Naive B cell (primary cell): ENCODE measurements at regions not wholly inside any gene's neighbourhood (a gene's known extent, or its start where the extent isn't known, plus 50 kb on each side); places are given as distances from the start of the nearest gene placed in this dataset.

Experiments used
- ATAC-seq, 2 donors: fragments of 150-1000 bp; cut with Tn5 transposase; 2 replicates each; pipeline ENCODE4 v1.10.0; 2021; ENCODE audit warnings: low read depth in 2 of 2, mild to moderate bottlenecking in 2 of 2, moderate library complexity in 2 of 2
- DNase-seq: peaks from one replicate; pipeline ENCODE4 v3.0.0; 2022
- H3K27ac Mint-ChIP-seq, 6 donors: one replicate each; pipeline ENCODE4 v1.8.0; 2020 to 2022; ENCODE audit warnings: mild to moderate bottlenecking in 6 of 6, mixed read lengths in 6 of 6, moderate library complexity in 5 of 6, inconsistent platforms in 2 of 6
- H3K27me3 Mint-ChIP-seq, 3 donors: one replicate each; pipeline ENCODE4 v1.8.0; 2021 to 2022; ENCODE audit warnings: mixed read lengths in 3 of 3, mild to moderate bottlenecking in 1 of 3
- H3K36me3 Mint-ChIP-seq, 2 donors: one replicate each; pipeline ENCODE4 v1.8.0; 2020 to 2022; ENCODE audit warnings: mixed read lengths in 2 of 2, inconsistent platforms in 1 of 2, mild to moderate bottlenecking in 1 of 2
- H3K4me1 Mint-ChIP-seq, 3 donors: one replicate each; pipeline ENCODE4 v1.8.0; 2020 to 2022; ENCODE audit warnings: mixed read lengths in 3 of 3, inconsistent platforms in 1 of 3, mild to moderate bottlenecking in 1 of 3, moderate library complexity in 1 of 3
- H3K4me3 Mint-ChIP-seq, 8 donors: one replicate each; pipeline ENCODE4 v1.8.0; 2020 to 2022; ENCODE audit warnings: mild to moderate bottlenecking in 8 of 8, mixed read lengths in 8 of 8, moderate library complexity in 8 of 8, inconsistent platforms in 2 of 8
- H3K9me3 Mint-ChIP-seq, 7 donors: one replicate each; pipeline ENCODE4 v1.8.0; 2020 to 2022; ENCODE audit warnings: mixed read lengths in 7 of 7, mild to moderate bottlenecking in 5 of 7, inconsistent platforms in 2 of 7, moderate library complexity in 1 of 7

GRCh38 chr7:67588631-67589030 is 592.0 kb downstream of the TYW1 start:
- Mint-ChIP-seq H3K9me3 (peaks cover under 1 to 31% (median 19%) of the 10 kb centered on the region in 7 donors), H3K36me3 (no peaks in the 10 kb centered on the region), H3K27ac (no peak overlapping the region), H3K27me3 (no peaks in the 10 kb centered on the region), H3K4me3 (no peak overlapping the region), H3K4me1 (no peaks in the 10 kb centered on the region)
- DNase-seq, result no peak
- no peak for ATAC-seq

- peak overlapping the region in 1 of 6 donors; percentile 46 for H3K27ac Mint-ChIP-seq
- no peaks in the 10 kb centered on the region for H3K36me3 Mint-ChIP-seq
- H3K9me3 Mint-ChIP-seq, result peaks cover 0 to 25% (median 16%) of the 10 kb centered on the region in 7 donors
- H3K27me3 Mint-ChIP-seq, result no peaks in the 10 kb centered on the region
- DNase-seq (no peak), ATAC-seq (no peak)
- no peak overlapping the region for H3K4me3 Mint-ChIP-seq
- H3K4me1 Mint-ChIP-seq, result no peaks in the 10 kb centered on the region
Measured at GRCh38 chr7:67589183-67589582, 592.5 kb downstream of the TYW1 start.

DNA sequence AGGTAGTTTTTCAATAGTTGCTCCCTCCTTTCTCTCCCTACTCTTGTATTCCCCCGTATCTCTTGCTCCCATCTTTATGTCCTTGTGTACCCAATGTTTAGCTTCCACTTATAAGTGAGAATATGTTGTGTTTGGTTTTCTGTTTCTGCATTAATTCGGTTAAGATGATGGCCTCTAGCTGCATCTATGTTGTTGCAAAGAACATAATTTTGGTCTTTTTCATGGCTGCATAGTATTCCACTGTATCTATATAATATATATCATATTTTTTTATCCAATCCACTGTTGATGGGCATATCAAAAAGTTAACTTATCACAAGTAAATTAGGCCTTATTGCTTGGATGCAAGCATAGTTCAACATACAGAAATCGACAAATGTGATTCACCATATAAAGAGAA is 594.0 kb downstream of the TYW1 start:
- H3K9me3 Mint-ChIP-seq, result peaks cover 0 to 21% (median 15%) of the 10 kb centered on the region in 7 donors
- DNase-seq (no peak), ATAC-seq (no peak)
- H3K27ac Mint-ChIP-seq, result no peak overlapping the region
- H3K4me1 Mint-ChIP-seq, result no peaks in the 10 kb centered on the region
- no peaks in the 10 kb centered on the region for H3K36me3 Mint-ChIP-seq
- no peaks in the 10 kb centered on the region for H3K27me3 Mint-ChIP-seq
- H3K4me3 Mint-ChIP-seq, result no peak overlapping the region

GRCh38 chr7:67593794-67594193 is 597.2 kb downstream of the TYW1 start:
- ATAC-seq, result no peak
- peaks cover 0 to 20% (median 8%) of the 10 kb centered on the region in 7 donors for H3K9me3 Mint-ChIP-seq
- no peak for DNase-seq
- H3K27ac Mint-ChIP-seq, result peak overlapping the region in 1 of 6 donors; percentile 21
- H3K27me3 Mint-ChIP-seq, result no peaks in the 10 kb centered on the region
- no peaks in the 10 kb centered on the region for H3K4me1 Mint-ChIP-seq
- no peak overlapping the region for H3K4me3 Mint-ChIP-seq
- no peaks in the 10 kb centered on the region for H3K36me3 Mint-ChIP-seq

- Mint-ChIP-seq H3K4me1 (no peaks in the 10 kb centered on the region), H3K27me3 (no peaks in the 10 kb centered on the region), H3K27ac (no peak overlapping the region), H3K9me3 (peaks cover 0 to 12% (median 2%) of the 10 kb centered on the region in 7 donors), H3K4me3 (no peak overlapping the region), H3K36me3 (no peaks in the 10 kb centered on the region)
- DNase-seq (no peak), ATAC-seq (no peak)
Measured at GRCh38 chr7:67595431-67596180, 599.0 kb downstream of the TYW1 start.

DNA sequence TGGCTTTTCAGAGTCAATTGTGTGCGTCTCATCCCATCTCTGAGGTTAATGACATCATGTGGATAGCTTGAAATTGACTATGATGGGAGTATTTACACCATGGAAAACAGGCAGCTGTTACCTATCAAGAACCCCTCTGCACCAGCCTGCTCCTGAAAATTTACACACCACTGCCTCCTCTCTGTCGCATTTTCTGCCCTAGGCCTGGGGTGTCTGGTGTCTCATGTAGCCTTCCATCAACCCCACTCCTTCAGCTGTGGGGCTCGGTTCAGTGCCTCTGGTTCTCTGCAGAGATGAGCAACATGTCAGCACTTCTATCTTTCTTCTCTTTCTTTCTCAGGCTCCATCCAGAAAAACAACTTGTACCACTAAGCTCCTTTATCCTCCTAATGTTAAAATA is 600.5 kb downstream of the TYW1 start:
- H3K4me3 Mint-ChIP-seq, result no peak overlapping the region
- H3K36me3 Mint-ChIP-seq, result no peaks in the 10 kb centered on the region
- H3K4me1 Mint-ChIP-seq, result no peaks in the 10 kb centered on the region
- no peak for ATAC-seq
- H3K27me3 Mint-ChIP-seq, result no peaks in the 10 kb centered on the region
- DNase-seq, result no peak
- H3K27ac Mint-ChIP-seq, result no peak overlapping the region
- H3K9me3 Mint-ChIP-seq, result peaks cover 0 to 13% (median 4%) of the 10 kb centered on the region in 7 donors

GRCh38 chr7:67598469-67598868 is 601.8 kb downstream of the TYW1 start:
- Mint-ChIP-seq H3K27ac (no peak overlapping the region), H3K4me3 (no peak overlapping the region), H3K27me3 (no peaks in the 10 kb centered on the region), H3K4me1 (no peaks in the 10 kb centered on the region), H3K36me3 (no peaks in the 10 kb centered on the region), H3K9me3 (peaks cover 0 to 17% (median 4%) of the 10 kb centered on the region in 7 donors)
- ATAC-seq (no peak), DNase-seq (no peak)

DNA sequence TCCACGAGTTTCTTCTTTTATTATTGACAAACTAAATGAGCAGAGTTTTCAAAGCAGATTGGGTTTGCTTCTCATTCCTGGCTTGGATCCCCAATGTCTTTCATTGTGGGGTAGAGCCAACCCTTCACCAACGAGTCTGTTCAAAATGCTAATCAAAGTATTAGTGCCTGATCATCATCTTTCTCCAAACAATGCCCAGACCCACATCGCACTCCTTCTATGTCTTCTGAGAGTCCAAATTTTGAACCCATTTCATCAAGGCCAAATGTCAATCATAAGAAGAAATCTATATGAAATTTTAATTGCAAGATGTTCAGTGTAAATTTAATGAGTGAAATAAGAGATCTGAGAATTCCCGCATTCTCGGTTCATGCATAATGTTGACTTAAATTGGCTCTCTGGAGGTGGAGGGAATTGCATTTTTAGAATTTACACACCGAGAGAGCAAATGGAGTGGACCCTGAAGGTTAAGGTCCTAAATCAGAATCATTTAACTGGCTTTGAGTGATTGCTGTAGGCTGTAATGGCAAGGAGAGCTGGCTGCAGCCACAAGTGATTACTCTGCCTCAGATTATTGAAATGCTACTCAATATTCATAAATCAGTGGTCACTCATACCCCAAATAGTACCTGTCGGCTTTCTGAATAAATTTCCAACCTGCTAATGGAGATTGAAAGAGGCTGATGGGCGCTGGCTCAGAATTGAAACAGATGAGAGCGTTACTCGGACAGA is 602.9 kb downstream of the TYW1 start:
- Mint-ChIP-seq H3K4me1 (no peaks in the 10 kb centered on the region), H3K36me3 (no peaks in the 10 kb centered on the region), H3K4me3 (no peak overlapping the region), H3K27me3 (no peaks in the 10 kb centered on the region), H3K27ac (no peak overlapping the region), H3K9me3 (peaks cover 3 to 24% (median 10%) of the 10 kb centered on the region in 7 donors)
- no peak for ATAC-seq
- no peak for DNase-seq

- no peaks in the 10 kb centered on the region for H3K27me3 Mint-ChIP-seq
- peaks cover 4 to 37% (median 15%) of the 10 kb centered on the region in 7 donors for H3K9me3 Mint-ChIP-seq
Measured at GRCh38 chr7:67602246-67602887, 605.7 kb downstream of the TYW1 start.

DNA sequence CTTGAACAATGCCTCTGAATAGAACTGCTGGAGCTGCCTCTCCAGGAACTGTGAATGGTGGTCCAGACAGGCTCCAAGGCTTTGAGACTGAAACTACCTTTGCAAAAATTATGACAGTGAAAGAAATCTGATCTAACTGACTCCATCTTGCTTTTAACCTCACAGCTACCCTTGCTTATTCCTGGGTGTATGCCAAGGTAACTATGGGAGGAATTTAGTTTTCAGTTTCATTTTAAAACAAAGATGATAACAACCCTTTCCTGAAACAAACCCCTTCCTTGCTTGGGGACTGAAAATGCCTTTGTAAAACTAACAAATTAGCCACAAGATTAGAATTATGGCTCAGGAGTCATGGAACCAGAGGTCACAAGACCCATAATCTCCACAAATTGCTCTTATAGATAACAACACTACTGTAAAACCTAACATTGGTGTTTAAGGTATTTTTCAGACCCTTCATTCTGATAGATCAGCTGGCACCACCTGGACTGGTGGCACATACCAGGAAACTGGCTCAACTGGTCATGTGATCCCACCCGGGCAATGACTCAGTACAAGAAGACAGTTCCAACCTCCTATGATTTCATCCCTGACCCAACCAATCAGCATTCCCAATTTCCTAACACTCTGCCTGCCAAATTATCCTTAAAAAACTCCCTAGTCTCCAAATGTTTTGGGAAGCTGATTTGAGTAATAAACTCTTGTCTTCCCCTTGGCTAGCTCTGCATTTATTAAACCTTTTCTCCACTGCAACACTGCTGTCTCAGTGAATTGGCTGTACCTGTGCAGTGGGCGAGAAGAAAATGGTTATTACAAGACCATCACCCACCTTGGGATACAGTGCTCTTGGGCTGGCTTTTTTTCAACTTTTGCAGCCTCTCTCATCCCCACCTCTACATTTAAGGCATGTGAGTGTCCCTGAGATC is 608.1 kb downstream of the TYW1 start:
- Mint-ChIP-seq H3K27me3 (no peaks in the 10 kb centered on the region), H3K4me3 (no peak overlapping the region), H3K4me1 (no peaks in the 10 kb centered on the region), H3K27ac (no peak overlapping the region), H3K36me3 (no peaks in the 10 kb centered on the region), H3K9me3 (peaks cover 7 to 31% (median 15%) of the 10 kb centered on the region in 7 donors)
- DNase-seq, result no peak
- ATAC-seq, result no peak

More at GRCh38 chr7:67602246-67602887, 605.7 kb downstream of the TYW1 start:
- H3K4me1 Mint-ChIP-seq, result no peaks in the 10 kb centered on the region
- no peak overlapping the region for H3K4me3 Mint-ChIP-seq
- H3K36me3 Mint-ChIP-seq, result no peaks in the 10 kb centered on the region
- ATAC-seq (no peak), DNase-seq (no peak)
- H3K27ac Mint-ChIP-seq, result no peak overlapping the region

- Mint-ChIP-seq H3K9me3 (peaks cover 7 to 42% (median 14%) of the 10 kb centered on the region in 7 donors), H3K4me3 (no peak overlapping the region), H3K27me3 (no peaks in the 10 kb centered on the region), H3K36me3 (no peaks in the 10 kb centered on the region), H3K27ac (no peak overlapping the region), H3K4me1 (no peaks in the 10 kb centered on the region)
- no peak for DNase-seq
- ATAC-seq, result no peak
Measured at GRCh38 chr7:67608806-67609205, 612.2 kb downstream of the TYW1 start.

DNA sequence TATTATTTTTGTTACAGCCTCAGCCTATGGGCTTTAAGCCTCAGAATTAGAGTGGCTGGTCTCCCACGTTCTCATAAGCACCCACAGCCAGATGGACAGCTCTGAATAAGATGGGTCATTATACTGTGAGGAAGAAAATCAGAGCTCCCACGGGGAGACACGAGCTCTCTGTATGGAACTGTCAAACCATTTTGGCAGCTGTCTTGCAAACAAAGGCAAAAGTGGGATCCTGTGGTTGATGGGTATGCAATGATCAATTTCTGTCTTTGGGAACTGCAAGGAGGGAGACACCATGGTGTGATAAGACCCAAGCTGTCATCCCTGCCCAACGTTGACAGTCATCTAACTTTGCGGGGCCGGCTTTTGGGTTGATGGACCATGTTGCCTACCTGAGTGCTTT is 614.3 kb downstream of the TYW1 start:
- H3K27me3 Mint-ChIP-seq, result peaks cover 0 to under 1% (median 0%) of the 10 kb centered on the region in 3 donors
- H3K9me3 Mint-ChIP-seq, result peaks cover 0 to 27% (median 11%) of the 10 kb centered on the region in 7 donors
- no peak overlapping the region for H3K4me3 Mint-ChIP-seq
- H3K36me3 Mint-ChIP-seq, result no peaks in the 10 kb centered on the region
- no peak overlapping the region for H3K27ac Mint-ChIP-seq
- no peaks in the 10 kb centered on the region for H3K4me1 Mint-ChIP-seq
- ATAC-seq (no peak), DNase-seq (no peak)

- no peaks in the 10 kb centered on the region for H3K36me3 Mint-ChIP-seq
- H3K27me3 Mint-ChIP-seq, result peaks cover 5 to 15% (median 11%) of the 10 kb centered on the region in 3 donors
Measured at GRCh38 chr7:67614843-67615242, 618.2 kb downstream of the TYW1 start.

More at GRCh38 chr7:67614843-67615242, 618.2 kb downstream of the TYW1 start:
- DNase-seq (no peak), ATAC-seq (no peak)
- Mint-ChIP-seq H3K9me3 (peaks cover 3 to 24% (median 7%) of the 10 kb centered on the region in 7 donors), H3K27ac (no peak overlapping the region), H3K4me3 (no peak overlapping the region), H3K4me1 (no peaks in the 10 kb centered on the region)
